ENCODE measurements at regions not wholly inside any gene's neighbourhood (a gene's known extent, or its start where the extent isn't known, plus 50 kb on each side); places are given as distances from the start of the nearest gene placed in this dataset.
A peak's percentile ranks its signal among the peaks of the same experiment; 100 is the strongest.
"Not testable (repeated sequence)": the region's sequence is repeated elsewhere in the genome, so short reads cannot be mapped to it uniquely, and the experiment has no call there.

DNA sequence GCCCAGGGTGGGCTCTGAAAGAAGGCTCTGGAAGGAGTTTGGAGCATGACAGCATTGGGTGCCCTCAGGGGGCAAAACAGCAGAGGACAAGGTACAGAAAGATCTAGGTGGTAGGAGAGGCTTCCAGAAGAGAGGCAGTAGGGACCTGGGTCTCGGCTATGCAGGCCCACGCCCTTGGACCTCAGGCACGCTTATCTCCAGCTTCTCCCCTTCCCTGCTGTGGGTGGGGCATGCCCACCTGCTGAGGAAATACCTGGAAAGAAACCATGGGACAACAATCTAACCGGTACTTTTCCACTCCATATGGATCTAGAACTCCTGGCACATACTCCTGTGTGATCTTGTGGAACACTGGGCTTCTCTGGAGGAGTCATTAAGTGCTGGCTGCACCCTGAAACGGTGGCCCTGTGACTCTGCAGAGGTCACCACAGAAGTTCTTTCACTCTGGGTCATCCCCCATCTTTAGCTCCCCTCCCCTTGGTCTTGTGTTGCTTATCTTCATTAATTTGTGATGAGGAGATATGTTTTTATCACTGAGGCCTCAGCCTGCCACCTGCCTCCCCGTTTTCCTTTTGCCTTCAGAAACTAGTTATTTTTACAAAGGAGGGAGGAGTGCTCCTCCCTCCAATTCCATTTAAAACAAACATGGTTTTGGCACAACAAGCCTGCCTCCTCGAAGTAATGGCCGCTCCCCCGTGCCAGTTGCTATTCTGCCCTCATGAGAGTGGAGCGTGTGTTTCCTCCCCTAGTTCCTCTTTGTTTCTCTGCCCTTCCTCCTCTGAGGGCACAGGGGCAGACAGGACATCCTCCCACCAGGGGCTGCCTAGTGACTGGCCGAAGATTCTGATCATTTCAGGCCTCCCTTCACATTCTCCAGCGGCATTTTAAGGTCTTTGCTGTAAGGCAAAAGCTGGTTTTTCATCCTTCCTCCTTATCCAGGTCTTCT is 78.0 kb upstream of the ATP5PO start:
- DNase-seq, result no peak

DNA sequence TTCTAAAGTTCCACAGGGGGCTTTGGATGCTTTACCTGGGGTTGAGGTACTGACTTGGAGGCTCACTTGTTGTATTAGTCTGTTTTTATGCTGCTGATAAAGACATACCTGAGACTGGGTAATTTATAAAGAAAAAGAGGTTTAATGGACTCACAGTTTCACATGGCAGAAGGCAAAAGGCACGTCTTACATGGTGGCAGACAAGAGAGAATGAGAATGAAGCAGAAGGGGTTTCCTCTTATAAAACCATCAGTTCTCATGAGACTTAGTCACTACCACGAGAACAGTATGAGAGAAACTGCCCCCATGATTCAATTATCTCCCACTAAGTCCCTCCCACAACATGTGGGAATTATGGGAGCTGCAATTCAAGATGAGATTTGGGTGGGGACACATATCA is 76.8 kb upstream of the ATP5PO start:
- not testable (repeated sequence) for DNase-seq

DNA sequence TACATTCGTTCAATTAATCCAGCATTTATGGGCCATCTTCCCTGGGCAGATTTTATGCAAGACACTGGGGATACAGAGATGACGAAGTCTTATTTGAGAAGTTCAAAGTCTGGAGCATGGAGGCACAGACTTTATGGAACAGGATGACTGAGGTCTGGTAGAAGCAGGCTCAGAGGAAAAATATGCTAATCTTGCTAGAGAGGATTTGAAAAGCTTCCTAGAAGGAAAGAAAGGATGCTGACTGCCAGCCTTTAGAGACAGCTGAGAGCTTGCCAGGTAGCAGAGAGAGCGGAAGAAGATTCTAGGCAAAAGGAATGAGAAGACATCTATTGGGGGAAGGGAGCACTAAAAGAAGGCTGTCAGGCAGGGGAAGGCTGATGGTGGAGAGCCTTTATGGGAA is 75.5 kb upstream of the ATP5PO start:
- no peak for DNase-seq

DNA sequence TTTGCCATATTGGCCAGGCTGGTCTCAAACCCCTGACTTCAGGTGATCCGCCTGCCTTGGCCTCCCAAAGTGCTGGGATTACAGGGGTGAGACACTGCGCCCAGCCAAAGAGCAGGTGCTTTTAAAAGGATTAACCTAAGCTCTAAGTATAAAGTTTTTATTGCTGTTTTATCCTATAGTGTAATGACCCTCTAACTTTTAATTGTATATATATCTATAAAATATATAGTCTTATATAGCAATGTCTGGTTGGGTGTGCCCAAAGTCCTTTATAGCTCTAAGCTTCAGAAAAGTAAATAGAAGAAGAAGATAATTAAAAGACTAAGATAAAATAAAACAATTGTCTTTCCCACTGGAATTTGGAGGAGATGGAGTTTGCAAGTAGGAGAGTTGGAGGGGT is 73.8 kb upstream of the ATP5PO start:
- DNase-seq, result no peak

DNA sequence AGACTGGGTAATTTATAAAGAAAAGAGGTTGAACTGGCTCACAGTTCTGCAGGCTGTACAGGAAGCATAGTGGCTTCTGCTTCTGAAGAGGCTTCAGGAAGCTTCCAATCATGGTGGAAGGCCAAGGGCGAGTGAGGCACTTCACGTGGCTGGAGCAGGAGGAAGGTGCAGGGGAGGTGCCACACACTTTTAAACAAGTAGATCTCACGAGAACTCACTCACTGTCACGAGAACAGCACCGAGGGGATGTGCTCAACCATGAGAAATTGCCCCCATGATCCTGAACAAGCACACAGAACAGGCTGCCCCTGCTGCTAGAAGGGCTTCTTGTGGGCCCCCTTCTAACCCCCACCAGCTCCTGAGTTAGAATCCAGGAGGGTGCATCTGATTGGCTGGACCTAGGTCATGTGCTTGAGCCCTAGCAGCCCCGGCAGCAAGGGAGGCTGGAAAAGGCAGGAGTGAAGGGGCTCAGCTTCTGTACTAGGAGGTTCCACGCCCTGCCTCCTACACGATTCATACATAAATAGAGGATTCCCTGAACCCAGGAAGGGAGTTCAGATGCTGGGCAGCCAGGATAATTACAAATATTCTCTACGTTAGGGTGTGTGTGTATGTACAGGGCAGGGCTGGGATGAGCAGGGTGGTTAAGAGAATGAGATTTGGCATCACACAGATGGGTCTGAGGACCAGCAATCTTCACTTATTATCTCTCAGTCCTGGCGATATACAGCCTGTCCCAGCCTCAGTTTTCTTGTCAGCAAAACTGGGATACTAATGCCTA is 72.8 kb upstream of the ATP5PO start:
- DNase-seq, result no peak

DNA sequence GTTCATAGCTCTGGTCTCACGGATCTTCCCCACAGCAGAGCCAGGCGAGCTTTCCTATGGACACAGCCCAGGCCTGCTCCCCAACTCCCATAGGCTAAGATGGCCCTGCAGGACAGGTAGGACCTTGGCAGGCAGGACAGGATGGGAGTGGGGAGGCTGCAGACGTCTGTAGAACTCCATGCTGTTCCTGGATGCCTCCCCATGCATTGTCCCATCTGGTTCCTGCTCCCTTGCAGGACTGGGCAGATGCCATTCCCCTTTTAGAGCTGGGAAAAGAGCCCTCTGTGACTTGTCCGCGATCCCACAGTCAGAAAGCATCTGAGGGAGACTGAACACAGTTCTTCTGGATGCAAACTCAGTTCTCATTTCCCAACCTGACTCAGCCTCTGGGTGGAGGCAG is 71.9 kb upstream of the ATP5PO start:
- no peak for DNase-seq

DNA sequence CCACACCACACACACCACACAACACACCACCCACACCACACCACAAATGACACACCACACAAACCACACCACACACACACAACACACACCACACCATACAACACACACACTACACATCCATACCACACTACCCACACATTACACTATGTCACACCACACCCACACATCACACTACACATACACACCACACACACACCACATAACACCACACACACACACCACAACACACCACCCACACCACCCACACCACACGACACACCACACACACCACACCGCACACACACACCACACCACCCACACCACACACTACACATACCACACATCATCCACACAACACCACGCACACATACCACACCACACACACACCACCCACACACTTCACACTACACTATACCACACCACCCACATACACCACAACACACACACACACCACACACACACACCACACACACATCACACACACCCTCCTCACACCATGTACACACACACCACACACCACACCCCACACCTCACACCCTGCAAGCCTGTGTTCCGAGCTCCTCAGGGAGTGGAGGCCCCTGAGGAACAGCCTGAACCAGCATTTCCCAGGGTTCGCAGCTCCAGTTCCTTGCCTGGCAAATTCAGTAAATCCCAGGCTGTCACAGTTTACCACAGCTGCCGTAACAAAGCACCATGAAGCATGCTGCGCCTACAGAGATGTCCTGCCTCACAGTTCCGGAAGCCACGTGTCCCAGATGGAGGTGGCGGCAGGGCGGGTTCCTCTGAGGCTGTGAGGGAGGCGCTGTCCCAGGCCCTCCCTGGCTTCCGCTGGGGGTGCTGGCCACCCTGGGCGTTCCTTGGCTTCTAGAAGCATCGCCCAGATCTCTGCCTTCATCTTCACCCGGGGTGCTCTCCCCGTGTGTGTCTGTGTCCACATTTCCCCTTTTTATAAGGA is 69.8 kb upstream of the ATP5PO start:
- no peak for DNase-seq

DNA sequence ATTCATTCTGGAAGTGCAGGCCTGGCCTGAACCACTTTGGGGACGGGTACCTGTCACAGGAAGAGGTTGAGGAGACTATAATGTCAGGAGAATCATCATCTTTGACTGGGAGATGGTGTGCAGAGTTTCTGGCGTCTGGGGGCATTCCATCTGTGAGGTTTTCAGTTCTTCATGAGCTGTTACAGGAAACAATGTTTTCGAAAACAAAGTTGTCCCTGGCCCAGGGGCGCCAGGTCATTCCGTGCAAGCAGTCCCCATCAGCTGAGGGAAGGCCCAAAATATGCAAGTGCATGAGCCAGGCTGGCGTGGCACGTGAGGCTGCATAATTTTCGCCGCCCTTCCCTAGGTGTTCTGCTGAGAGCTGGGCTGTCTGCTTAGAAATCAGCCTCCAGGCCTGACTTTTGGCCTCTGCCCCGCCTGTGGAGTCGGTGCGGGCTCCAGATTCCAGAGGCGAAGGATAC is 68.4 kb upstream of the ATP5PO start:
- DNase-seq, result no peak

DNA sequence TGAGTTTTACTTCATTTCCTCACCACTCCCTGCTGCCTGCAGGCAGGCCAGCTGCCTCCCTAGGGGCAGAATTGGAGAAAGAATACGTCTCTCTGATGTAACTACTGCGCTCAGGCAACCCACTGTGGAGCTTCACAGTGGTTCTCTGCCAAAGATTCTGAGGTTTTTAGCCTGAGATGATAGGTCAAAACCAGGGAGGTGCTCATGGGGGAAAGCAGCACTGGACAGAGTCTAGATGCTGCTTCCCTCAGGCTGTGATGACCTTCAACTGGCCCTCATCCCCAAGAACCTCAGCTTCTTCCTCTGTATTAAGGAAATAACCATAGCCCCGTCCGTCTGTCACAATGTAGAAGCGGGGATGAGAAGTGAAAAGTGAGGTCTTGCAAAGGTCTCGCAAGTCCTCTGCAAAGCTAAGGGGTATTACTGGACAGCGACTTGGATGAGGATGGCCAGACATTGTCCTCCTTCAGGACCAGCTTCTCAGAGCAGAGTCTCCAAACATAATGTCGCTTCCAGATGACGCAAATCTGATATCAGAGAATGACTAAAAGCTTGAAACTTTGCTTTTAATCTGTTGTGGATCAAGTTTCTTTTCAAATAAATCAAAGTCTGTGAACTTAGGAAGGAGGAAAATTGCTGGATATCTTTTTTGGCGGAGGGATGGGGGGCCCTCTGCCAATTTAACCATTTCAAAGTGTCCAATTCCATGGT is 65.9 kb upstream of the ATP5PO start:
- no peak for DNase-seq

DNA sequence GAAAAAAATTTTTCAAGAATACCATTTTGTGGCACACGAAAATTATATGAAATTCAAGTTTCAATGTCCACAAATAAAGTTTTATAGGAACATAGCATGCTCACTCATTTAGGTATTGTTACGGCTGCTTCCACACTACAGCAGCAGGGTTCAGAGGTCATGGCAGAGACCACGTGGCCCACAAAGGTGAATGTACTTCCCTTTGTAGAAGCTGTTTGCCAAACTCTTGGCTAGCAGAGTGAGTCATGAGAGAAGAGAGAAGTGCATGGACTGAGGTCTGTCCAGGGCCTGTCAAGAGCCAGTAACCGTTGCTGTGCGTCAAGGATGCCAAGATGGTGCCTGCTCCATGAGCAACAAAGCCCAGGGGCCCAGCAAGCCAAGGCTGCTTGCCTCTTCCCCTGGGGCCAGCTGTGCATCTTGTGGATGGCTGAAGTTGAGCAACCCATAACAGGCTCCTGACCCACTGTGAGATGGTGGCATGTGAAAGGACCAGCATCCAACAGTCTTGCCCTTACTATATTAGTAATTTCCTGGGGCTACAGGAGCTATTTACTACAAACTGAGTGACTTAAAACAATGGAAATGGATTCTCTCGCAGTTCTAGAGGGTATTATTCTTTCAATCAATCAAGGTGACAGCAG is 64.8 kb upstream of the ATP5PO start:
- DNase-seq, result no peak

DNA sequence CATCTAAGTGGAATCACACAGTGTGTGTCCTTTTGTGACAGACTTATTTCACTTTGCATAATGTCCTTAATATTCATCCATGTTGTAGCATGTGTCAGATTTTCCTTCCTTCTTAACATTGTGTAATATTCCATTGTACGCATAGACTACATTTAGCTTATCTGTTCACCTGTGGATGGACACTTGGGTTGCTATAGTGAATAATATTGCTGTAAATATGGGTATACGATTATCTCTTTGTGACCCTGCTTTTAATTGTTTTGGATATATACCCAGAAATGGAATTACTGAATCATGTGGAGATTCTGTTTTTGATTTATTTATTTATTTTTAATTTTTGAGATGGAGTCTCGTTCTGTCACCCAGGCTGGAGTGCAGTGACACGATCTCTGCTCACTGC is 63.0 kb upstream of the ATP5PO start:
- DNase-seq, result no peak

DNA sequence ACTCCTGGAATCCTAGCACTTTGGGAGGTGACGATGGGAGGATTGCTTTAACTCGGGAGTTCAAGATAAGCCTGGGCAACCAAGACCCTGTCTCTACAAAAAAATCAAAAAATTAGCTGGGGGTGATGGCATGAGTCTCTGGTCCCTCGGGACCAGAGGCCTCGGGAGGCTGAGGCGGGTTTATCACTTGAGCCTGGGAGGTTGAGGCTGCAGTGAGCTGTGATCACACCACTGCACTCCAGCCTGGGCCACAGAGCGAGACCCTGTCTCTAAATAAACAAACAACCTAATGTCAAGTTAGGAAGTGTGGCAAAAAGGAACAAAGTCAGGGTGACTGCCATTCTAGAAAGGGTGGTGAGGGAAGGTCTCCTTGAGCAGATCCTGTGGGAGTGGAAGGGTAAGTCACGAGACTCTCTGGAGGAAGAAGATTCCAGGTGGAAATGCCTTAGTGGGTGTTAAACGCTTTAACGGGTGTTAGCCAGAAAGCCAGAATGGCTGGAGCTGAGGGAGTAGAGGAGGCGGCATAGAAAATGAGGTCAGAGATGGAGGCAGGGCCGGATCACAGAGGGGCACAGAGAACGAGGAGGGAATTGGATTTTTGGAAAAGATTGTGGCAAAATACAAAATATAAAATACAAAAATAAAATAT is 62.2 kb upstream of the ATP5PO start:
- no peak for DNase-seq

DNA sequence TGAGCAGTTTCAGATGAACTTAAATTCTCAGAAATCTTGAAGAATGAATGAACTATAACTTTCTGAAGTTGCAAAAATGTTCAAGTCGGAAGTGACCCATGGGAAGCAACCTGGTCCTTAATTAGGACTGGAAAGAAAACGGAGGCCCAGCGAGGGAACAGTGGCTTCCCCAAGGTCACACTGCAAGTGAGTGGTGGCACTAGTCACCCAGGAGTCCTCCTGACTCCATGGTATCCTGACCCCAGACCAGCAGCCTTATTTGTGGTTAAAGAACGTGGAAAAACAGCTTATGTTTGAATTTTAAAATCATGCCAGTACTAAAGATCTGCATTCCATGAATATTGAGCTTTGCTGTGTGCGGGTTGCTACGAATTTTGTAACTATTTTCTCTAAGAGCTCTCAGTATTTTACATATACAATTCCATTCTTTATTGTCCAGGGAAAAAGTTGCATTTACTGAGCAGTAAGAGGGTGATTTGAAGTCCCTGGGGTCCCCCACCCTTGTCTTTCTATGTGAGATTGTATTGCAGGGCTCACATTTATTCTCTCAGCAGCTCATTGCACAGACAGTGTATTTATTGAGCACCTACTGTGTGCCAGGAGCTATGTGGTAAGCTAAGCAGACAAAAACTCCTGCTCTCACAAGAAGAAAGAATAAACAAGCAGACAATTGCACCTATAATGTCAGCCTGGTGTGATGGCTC is 61.6 kb upstream of the ATP5PO start:
- DNase-seq, result no peak

DNA sequence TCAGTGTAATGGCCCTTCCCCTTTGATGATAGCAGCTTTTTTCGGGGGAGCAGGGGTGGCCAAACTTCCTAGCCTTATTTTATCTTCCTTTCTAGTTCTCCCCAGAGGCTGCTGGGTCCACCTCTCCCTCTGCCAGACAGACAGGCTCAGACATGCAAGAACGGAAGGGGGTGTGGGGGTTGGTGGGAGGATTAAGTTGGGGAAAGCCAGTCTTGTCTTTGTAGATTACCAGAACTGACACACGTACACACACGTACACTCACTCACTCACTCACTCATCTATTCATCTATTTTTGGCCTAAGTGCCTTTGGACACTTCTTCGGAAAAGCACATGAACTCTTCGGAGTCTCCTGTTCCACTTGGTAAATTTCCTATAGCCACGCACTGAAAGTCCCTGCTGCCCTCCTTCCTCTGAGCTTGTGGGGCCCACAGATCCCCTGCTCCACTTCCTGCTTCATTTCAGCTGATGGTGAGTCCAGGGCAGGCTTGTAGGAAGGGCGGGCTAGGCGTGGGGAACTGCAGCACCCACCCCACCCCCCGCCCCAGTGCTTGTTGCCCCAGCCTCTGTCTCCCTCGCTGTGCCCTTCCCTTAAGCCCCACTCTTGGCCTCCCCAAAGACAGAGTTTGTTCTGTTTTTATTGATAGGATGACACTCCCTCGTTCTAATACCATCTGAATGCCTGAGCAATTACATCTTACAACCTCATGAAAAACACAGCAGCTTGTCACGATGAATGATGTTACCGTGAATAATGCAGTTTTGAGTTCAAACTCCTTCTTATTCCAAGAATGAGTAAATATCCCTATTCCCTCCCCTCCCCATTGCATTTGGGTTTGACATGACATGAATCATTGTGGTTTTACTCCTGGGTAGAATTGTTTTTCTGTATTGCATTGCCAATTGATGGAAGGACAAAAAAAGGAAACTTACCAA is 60.7 kb upstream of the ATP5PO start:
- DNase-seq, result peak; percentile 68

DNA sequence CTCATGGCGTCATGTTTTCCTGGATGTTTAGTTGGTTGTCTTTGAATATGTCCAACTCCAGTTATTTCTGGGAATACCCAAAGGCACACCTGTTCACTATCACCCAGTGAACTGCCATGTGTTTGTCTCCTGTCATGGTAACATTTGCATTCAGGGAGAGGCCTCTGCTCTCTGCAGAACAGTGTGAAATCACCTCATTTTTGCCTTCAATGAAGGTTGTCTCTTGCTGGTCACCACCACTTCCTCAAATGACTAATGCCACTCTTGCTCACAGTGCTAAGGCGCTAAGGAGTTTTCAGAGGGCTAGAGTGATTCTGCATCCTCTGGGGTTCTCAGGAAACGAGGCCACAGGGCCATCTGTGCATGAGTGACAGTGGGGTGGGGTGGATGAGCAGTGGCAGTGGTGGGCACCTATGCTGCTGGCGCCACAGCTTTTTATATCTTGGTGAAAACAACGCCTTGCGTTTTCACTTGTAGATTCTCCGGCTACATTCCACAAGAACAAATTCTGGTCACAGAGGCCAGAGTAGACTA is 60.0 kb upstream of the ATP5PO start:
- DNase-seq, result no peak

DNA sequence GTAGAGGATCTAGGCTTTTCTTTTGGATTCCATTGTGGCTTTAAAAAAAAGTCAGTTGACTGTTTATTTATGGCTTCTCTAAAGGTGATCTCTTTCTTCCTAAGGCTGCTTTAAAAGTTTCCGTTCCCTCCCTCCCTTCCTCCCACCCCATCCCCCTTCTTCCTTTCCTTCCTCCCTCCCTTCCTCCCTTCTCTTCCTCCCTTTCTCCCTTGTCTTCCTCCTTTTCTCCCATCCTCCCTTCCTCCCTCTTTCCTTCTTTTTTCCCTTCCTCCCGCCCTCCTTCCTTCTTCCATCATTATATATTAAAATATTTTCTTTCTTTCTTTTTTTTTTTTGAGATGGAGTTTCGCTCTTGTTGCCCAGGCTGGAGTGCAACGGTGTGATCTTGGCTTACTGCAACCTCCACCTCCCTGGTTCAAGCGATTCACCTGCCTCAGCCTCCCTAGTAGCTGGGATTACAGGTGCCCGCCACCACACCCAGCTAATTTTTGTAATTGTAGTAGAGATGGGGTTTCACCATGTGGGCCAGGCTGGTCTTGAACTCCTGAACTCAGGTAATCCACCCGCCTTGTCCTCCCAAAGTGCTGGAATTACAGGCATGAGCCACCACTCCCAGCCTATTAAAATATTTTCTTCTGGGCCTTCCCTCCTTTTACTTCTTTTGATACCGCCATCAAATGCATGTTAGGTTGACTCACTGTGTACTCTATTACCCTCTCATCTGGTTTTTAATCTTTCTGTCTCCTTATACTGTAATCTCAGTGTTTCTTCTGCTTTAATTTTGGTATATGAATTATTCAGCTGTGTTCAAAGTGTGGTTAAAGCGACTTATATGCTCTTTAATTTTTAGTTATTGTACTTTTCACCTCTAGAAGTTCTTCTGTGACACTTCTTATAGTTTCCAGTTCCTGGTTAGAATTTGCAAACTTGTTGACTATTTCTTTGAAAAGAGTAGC is 59.2 kb upstream of the ATP5PO start:
- DNase-seq, result no peak

DNA sequence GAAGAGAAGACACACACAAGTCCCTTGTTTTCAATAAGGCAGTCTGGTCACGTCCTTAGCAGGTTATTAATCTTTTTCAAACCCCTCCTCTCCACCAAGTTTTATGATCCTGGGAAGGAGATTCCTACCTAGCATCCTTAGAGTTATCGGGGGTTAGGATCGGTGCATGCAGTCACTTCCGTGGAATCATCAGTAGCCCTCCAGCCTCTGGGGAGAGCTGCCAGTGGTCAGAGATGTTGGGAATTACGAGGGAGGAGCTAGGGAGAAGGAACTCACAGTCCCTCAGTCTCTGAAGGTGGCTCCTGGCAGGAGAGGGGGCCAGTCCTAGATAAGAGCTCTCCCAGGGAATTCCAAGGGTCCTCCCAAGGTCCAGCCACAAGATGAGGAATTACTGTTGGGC is 57.7 kb upstream of the ATP5PO start:
- DNase-seq, result no peak

DNA sequence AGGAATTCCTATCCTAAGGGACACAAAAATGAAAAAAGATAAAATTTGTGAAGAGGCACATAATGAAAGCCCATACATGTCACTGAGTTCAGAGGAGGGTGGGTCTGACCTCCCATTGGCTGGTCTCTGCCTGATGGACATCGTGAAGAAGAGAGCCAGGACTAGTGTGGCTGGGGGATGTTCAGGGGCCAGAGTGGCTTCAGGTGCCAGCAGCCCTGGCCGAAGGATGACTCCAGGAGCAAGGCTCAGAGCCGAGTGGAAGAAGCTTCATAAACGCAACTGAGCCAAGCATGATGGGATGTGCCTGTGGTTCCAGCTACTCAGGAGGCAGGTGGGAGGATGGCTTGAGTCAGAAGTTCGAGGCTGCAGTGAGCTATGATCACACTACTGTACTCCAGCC is 56.9 kb upstream of the ATP5PO start:
- DNase-seq, result no peak

Data from hindlimb muscle (tissue), 1 donor.